Natural killer cell (primary cell): ENCODE measurements at regions not wholly inside any gene's neighbourhood (a gene's known extent, or its start where the extent isn't known, plus 50 kb on each side); places are given as distances from the start of the nearest gene placed in this dataset.

Experiments used
- ATAC-seq, 3 donors: fragments of 150-1000 bp in 2 of 3; fragments of 200-7000 bp in 1 of 3; cut with Tn5 transposase; 1 replicate in 1 of 3; 2 replicates in 2 of 3; pipeline ENCODE4 v1.10.0; 2021; ENCODE audit warnings: mild to moderate bottlenecking in 2 of 3, moderate library complexity in 2 of 3
- DNase-seq, 2 donors: peaks; one replicate each; pipeline versions ENCODE4 v3.0.0 to v3.0.0-alpha.2; 2013 to 2021; ENCODE audit warnings: mixed read lengths in 1 of 2
- H3K27ac ChIP-seq: one replicate; pipeline ENCODE4 v1.5.1; 2013; ENCODE audit warnings: mild to moderate bottlenecking, low read length
- H3K27me3 ChIP-seq: one replicate; pipeline ENCODE4 v1.6.1; 2013; ENCODE audit warnings: low read length; ENCODE audit not compliant: control insufficient read depth, insufficient read depth
- H3K36me3 ChIP-seq: one replicate; pipeline ENCODE4 v1.6.1; 2013; ENCODE audit warnings: low read length; ENCODE audit not compliant: control insufficient read depth, insufficient read depth
- H3K4me1 ChIP-seq: one replicate; pipeline ENCODE4 v1.6.1; 2013; ENCODE audit warnings: low read length; ENCODE audit not compliant: control insufficient read depth, insufficient read depth
- H3K4me3 ChIP-seq: one replicate; pipeline ENCODE4 v1.5.1; 2013; ENCODE audit warnings: low read length
- H3K9me3 ChIP-seq: one replicate; pipeline ENCODE4 v1.6.1; 2013; ENCODE audit warnings: low read length; ENCODE audit not compliant: control insufficient read depth, insufficient read depth
- H3K27ac Mint-ChIP-seq, 2 donors: one replicate each; pipeline ENCODE4 v1.8.0; 2022; ENCODE audit warnings: mild to moderate bottlenecking in 2 of 2, mixed read lengths in 2 of 2, moderate library complexity in 1 of 2
- H3K27me3 Mint-ChIP-seq, 2 donors: one replicate each; pipeline ENCODE4 v1.8.0; 2022; ENCODE audit warnings: low read depth in 2 of 2, mixed read lengths in 2 of 2
- H3K36me3 Mint-ChIP-seq: one replicate; pipeline ENCODE4 v1.8.0; 2022; ENCODE audit warnings: mixed read lengths
- H3K4me1 Mint-ChIP-seq, 2 donors: one replicate each; pipeline ENCODE4 v1.8.0; 2022; ENCODE audit warnings: mixed read lengths in 2 of 2
- H3K4me3 Mint-ChIP-seq: one replicate; pipeline ENCODE4 v1.8.0; 2022; ENCODE audit warnings: mild to moderate bottlenecking, moderate library complexity, mixed read lengths
- H3K9me3 Mint-ChIP-seq, 2 donors: one replicate each; pipeline ENCODE4 v1.8.0; 2022; ENCODE audit warnings: mixed read lengths in 2 of 2
- WGBS: methylation state at CpG from one replicate; pipeline ENCODE4 v1.1.7; 2013; ENCODE audit warnings: missing lambda C conversion rate; ENCODE audit not compliant: insufficient coverage; 5-methylcytosine and 5-hydroxymethylcytosine counted together
- intact Hi-C: fragments of 100-400 bp; cut with micrococcal nuclease; formaldehyde crosslinking; loops from one replicate; pipeline ENCODE4 v1.14.2; 2022
- TF ChIP-seq, protein P1 (sequence below): fragments of 200-600 bp; IDR thresholded peaks from one replicate; pipeline ENCODE4 v1.8.0; 2022; ENCODE audit warnings: antibody characterized with exemption

DNA sequence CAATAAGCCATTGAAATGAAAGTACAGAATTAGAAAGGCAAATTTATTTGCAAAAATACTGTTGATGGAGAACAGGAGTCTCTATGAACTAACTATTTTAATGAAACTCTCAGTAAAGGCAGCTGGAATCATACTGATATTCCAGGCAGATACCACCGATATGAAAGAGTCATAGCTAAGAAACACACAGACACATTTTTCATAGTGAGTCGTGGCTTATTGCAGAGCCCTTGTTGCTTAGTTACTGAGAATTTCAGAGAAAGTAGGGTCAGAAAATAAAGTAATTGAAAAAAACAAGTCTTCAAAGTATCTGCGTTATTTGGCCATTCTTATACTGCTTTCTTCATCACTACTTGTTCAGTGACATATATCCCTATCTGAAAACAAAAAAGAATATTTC, 1890.9 kb downstream of the PCDH9 start:
- no peaks in the 10 kb centered on the region for H3K27me3 Mint-ChIP-seq
- no peaks in the 10 kb centered on the region for H3K9me3 Mint-ChIP-seq
- H3K4me1 Mint-ChIP-seq, result no peaks in the 10 kb centered on the region
- Histone ChIP-seq H3K27me3 (no peaks in the 10 kb centered on the region), H3K27ac (no peak overlapping the region), H3K4me3 (no peak overlapping the region), H3K9me3 (no peaks in the 10 kb centered on the region), H3K4me1 (no peaks in the 10 kb centered on the region), H3K36me3 (no peaks in the 10 kb centered on the region)
- WGBS, result no CpG with 5 or more reads among the region's 3 CpGs
- no peak for ATAC-seq
- no peaks in the 10 kb centered on the region for H3K36me3 Mint-ChIP-seq
- no peak overlapping the region for H3K27ac Mint-ChIP-seq
- no peak overlapping the region for H3K4me3 Mint-ChIP-seq
- intact Hi-C loops, result no loop called here
- TF ChIP-seq, protein P1, sequence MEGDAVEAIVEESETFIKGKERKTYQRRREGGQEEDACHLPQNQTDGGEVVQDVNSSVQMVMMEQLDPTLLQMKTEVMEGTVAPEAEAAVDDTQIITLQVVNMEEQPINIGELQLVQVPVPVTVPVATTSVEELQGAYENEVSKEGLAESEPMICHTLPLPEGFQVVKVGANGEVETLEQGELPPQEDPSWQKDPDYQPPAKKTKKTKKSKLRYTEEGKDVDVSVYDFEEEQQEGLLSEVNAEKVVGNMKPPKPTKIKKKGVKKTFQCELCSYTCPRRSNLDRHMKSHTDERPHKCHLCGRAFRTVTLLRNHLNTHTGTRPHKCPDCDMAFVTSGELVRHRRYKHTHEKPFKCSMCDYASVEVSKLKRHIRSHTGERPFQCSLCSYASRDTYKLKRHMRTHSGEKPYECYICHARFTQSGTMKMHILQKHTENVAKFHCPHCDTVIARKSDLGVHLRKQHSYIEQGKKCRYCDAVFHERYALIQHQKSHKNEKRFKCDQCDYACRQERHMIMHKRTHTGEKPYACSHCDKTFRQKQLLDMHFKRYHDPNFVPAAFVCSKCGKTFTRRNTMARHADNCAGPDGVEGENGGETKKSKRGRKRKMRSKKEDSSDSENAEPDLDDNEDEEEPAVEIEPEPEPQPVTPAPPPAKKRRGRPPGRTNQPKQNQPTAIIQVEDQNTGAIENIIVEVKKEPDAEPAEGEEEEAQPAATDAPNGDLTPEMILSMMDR, result no peak
- no peak for DNase-seq

DNA sequence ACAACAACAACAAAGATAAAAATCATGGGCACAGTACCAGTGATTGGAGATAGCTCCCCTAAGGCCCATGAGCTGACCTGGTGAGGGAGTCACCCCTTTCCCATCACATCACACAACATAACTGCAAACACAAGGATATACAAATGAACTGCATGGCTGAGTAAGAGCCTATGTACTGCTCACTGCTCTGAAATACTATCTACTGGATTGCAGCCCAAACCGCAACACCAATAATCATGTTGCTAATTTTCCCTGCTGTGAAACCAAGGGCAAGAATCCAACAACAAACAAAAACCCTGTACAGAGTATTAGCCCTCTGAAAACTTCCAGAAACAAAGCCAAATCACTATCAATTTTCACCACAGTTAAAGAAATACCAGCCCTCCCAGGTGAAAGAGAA, 1893.2 kb downstream of the PCDH9 start:
- H3K36me3 Mint-ChIP-seq, result no peaks in the 10 kb centered on the region
- H3K4me3 Mint-ChIP-seq, result no peak overlapping the region
- TF ChIP-seq, protein P1, result no peak
- Histone ChIP-seq H3K36me3 (no peaks in the 10 kb centered on the region), H3K27me3 (no peaks in the 10 kb centered on the region), H3K9me3 (no peaks in the 10 kb centered on the region), H3K4me3 (no peak overlapping the region), H3K27ac (no peak overlapping the region), H3K4me1 (no peaks in the 10 kb centered on the region)
- ATAC-seq (no peak), DNase-seq (no peak)
- H3K4me1 Mint-ChIP-seq, result no peaks in the 10 kb centered on the region
- H3K9me3 Mint-ChIP-seq, result peaks cover 2% of the 10 kb centered on the region in 2 donors
- WGBS, result 100% methylated on average over 1 of the region's 1 CpG
- H3K27ac Mint-ChIP-seq, result no peak overlapping the region
- H3K27me3 Mint-ChIP-seq, result peaks cover 0 to 6% of the 10 kb centered on the region in 2 donors
- intact Hi-C loops, result no loop called here

DNA sequence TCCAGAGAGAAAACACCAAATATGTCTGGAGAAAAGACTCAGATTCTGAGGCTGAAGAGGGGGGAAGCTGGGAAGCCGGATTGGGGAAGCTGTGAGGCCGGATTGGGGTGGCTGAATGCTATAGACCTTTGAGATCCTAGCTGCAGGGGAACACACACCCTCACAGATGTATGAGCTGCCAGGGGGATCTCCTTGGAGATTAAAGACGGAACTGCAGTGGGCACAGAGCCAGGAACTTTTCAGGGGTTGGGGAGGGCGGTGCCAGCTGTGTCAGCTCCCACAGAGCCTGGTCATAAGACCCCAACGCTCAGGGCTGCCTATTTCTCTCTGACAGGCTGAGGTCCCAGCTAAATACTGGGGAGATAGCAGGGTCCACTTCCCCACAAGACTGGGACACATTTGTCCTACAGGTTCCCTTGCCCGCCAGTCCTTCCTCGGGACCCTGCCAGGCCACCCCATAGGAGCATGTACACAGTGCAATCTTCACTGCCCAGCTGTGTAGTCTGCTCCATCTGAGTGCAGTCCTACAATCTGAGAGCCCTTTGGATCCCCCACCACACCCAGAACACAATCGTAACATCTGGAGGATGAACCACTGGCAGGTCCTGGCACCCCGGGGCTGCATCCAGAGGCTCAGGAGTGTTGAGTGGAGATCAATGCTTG, 1893.9 kb downstream of the PCDH9 start:
- H3K9me3 ChIP-seq, result no peaks in the 10 kb centered on the region
- 67% methylated on average over 9 of the region's 9 CpGs for WGBS
- no peaks in the 10 kb centered on the region for H3K4me1 Mint-ChIP-seq
- intact Hi-C loops, result no loop called here
- no peaks in the 10 kb centered on the region for H3K36me3 ChIP-seq
- peaks cover 2% of the 10 kb centered on the region in 2 donors for H3K9me3 Mint-ChIP-seq
- peaks cover 0 to 6% of the 10 kb centered on the region in 2 donors for H3K27me3 Mint-ChIP-seq
- TF ChIP-seq, protein P1, result no peak
- no peak overlapping the region for H3K27ac ChIP-seq
- no peak overlapping the region for H3K4me3 Mint-ChIP-seq
- H3K27ac Mint-ChIP-seq, result no peak overlapping the region
- no peaks in the 10 kb centered on the region for H3K36me3 Mint-ChIP-seq
- DNase-seq (no peak), ATAC-seq (no peak)
- H3K4me1 ChIP-seq, result no peaks in the 10 kb centered on the region
- H3K27me3 ChIP-seq, result no peaks in the 10 kb centered on the region
- no peak overlapping the region for H3K4me3 ChIP-seq

DNA sequence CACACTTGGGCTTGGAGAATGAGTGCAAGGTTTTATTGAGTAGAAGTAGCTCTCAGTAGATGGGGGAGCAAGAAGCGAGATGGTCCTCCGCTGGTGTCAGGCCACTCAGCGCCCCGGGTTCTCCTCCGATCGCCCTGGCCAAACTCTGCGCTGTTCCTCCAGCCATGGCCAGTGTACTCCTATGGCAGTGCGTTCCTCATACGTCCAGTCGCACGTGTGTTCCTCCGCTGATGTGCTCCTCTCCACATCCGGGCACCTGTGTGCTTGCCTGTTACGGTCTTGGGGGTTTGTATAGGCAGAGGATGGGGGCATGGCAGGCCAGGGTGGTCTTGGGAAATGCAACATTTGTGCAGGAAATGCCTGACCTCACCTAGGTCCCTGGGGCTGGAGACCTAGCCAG, 1899.4 kb downstream of the PCDH9 start:
- no peak overlapping the region for H3K27ac ChIP-seq
- no peaks in the 10 kb centered on the region for H3K36me3 ChIP-seq
- TF ChIP-seq, protein P1, result no peak
- no peaks in the 10 kb centered on the region for H3K27me3 ChIP-seq
- DNase-seq, result no peak
- H3K9me3 ChIP-seq, result no peaks in the 10 kb centered on the region
- Mint-ChIP-seq H3K4me3 (no peak overlapping the region), H3K4me1 (no peaks in the 10 kb centered on the region), H3K27me3 (peaks cover 0 to 6% of the 10 kb centered on the region in 2 donors), H3K27ac (no peak overlapping the region), H3K36me3 (no peaks in the 10 kb centered on the region), H3K9me3 (peaks cover 4 to 5% of the 10 kb centered on the region in 2 donors)
- 98% methylated on average over 14 of the region's 14 CpGs for WGBS
- no peak overlapping the region for H3K4me3 ChIP-seq
- H3K4me1 ChIP-seq, result no peaks in the 10 kb centered on the region
- ATAC-seq, result no peak
- intact Hi-C loops, result no loop called here
